PC-3 (cell line): ENCODE measurements at regions not wholly inside any gene's neighbourhood (a gene's known extent, or its start where the extent isn't known, plus 50 kb on each side); places are given as distances from the start of the nearest gene placed in this dataset.

ENCODE experiments used
- ATAC-seq: fragments of 200-7000 bp; cut with Tn5 transposase; 2 replicates; pipeline ENCODE4 v1.9.1; 2020; ENCODE audit warnings: mild to moderate bottlenecking, moderate library complexity
- BruUV-seq: library from RNA; stranded (reverse); fragments of 400-500 nt; replicated peaks from 2 replicates; lab custom pipeline; 2021; lab: Mats Ljungman, UMichigan
- CTCF ChIA-PET: fragments of 300-600 bp; sonication (Branson Sonifier 250); formaldehyde crosslinking; loops from one replicate; lab custom pipeline; 2022; ENCODE audit warnings: antibody characterized with exemption; lab: Charles Lee
- POLR2A ChIA-PET: fragments of 300-600 bp; sonication (Branson Sonifier 250); formaldehyde crosslinking; loops from one replicate; lab custom pipeline; 2022; ENCODE audit warnings: antibody characterized with exemption; ENCODE audit not compliant: unreplicated experiment; lab: Charles Lee
- DNase-seq: peaks from one replicate; pipeline ENCODE4 v3.0.0-alpha.2; 2015
- H2AFZ ChIP-seq: fragments of 300-600 bp; sonication (generic); 2 replicates; pipeline ENCODE4 v1.6.0; 2016; ENCODE audit warnings: antibody characterized with exemption, low read length
- H3F3A ChIP-seq: fragments of 300-600 bp; sonication (generic); one replicate; pipeline ENCODE4 v1.6.0; 2017; ENCODE audit warnings: antibody characterized with exemption, low read length, control low read depth, mild to moderate bottlenecking; ENCODE audit not compliant: unreplicated experiment
- H3K27ac ChIP-seq: fragments of 300-600 bp; sonication (generic); 2 replicates; pipeline ENCODE4 v1.5.1; 2016; ENCODE audit warnings: mild to moderate bottlenecking, low read length
- H3K27me3 ChIP-seq: fragments of 300-600 bp; sonication (generic); 2 replicates; pipeline ENCODE4 v1.6.1; 2016; ENCODE audit warnings: low read length, mixed read lengths
- H3K36me3 ChIP-seq: fragments of 300-600 bp; sonication (generic); 2 replicates; pipeline ENCODE4 v1.6.1; 2016; ENCODE audit warnings: low read depth, mixed run types, low read length, mixed read lengths
- H3K4me1 ChIP-seq: fragments of 300-600 bp; sonication (generic); 2 replicates; pipeline ENCODE4 v1.5.1; 2016; ENCODE audit warnings: low read length; ENCODE audit not compliant: insufficient read depth
- H3K4me2 ChIP-seq: fragments of 300-600 bp; sonication (generic); 2 replicates; pipeline ENCODE4 v1.6.0; 2016; ENCODE audit warnings: low read length
- H3K4me3 ChIP-seq: fragments of 300-600 bp; sonication (generic); 2 replicates; pipeline ENCODE4 v1.5.1; 2016; ENCODE audit warnings: mild to moderate bottlenecking, low read length, mixed read lengths
- H3K79me2 ChIP-seq: fragments of 300-600 bp; sonication (generic); 2 replicates; pipeline ENCODE4 v1.6.1; 2017; ENCODE audit warnings: low read length, mixed read lengths
- H3K9ac ChIP-seq: fragments of 300-600 bp; sonication (generic); 2 replicates; pipeline ENCODE4 v1.6.0; 2016; ENCODE audit warnings: mild to moderate bottlenecking, low read length
- H3K9me2 ChIP-seq: fragments of 300-600 bp; sonication (generic); replicated peaks from 2 replicates; pipeline ENCODE4 v1.6.1; 2016; ENCODE audit warnings: mixed run types, low read length, mixed read lengths
- H3K9me3 ChIP-seq: fragments of 300-600 bp; sonication (generic); 2 replicates; pipeline ENCODE4 v1.6.1; 2016; ENCODE audit warnings: low read length, mixed read lengths
- H4K20me1 ChIP-seq: fragments of 300-600 bp; sonication (generic); 2 replicates; pipeline ENCODE4 v1.6.1; 2016; ENCODE audit warnings: low read length, mixed read lengths
- CTCF ChIP-seq: fragments of 300-600 bp; sonication (generic); conservative IDR thresholded peaks from 2 replicates; pipeline ENCODE4 v1.5.1; 2017; ENCODE audit warnings: antibody characterized with exemption, low read depth, mild to moderate bottlenecking, low read length
- EZH2 ChIP-seq: fragments of 300-600 bp; sonication (generic); IDR thresholded peaks from one replicate; pipeline ENCODE4 v1.6.1; 2017; ENCODE audit warnings: antibody characterized with exemption, mild to moderate bottlenecking, low read length; ENCODE audit not compliant: unreplicated experiment
- EZH2phosphoT487 ChIP-seq: fragments of 300-600 bp; sonication (generic); IDR thresholded peaks from 2 replicates; pipeline ENCODE4 v1.6.1; 2018; ENCODE audit warnings: mild to moderate bottlenecking, antibody characterized with exemption, low read length, borderline replicate concordance
- intact Hi-C: fragments of 100-400 bp; cut with micrococcal nuclease; formaldehyde crosslinking; loops from 2 replicates; pipeline ENCODE4 v1.9.0; 2023

DNA sequence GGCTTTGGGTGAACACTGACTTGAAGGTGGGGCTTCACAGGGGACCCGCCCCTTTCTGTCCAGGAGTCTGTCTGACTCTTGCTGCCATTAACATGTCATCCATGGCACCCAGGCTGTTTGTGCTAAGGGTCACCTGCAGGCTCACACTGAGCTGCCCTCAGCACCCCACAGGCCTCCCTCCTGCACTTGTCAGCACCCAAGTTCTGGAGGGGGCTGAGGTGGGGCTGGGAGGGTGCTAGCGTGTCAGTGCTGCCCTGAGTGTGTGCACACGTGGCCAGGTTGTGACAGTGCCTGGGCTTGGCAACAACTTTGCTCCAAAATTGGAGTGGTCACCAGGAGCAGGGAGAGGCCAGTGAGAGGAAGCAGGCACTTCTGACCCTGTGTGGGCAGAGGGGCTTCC is 963.2 kb downstream of the TRHDE start:
- no peak for TF ChIP-seq CTCF
- no peak for TF ChIP-seq EZH2phosphoT487
- TF ChIP-seq EZH2: no peak
- Histone ChIP-seq H3F3A (no peaks in the 10 kb centered on the region), H3K9me2 (no peaks in the 10 kb centered on the region), H3K9ac (no peak overlapping the region), H3K9me3 (no peaks in the 10 kb centered on the region), H3K36me3 (no peaks in the 10 kb centered on the region), H3K27ac (no peak overlapping the region), H3K4me1 (no peaks in the 10 kb centered on the region), H2AFZ (no peak overlapping the region), H3K4me2 (no peak overlapping the region), H3K27me3 (no peaks in the 10 kb centered on the region), H4K20me1 (no peaks in the 10 kb centered on the region), H3K79me2 (no peaks in the 10 kb centered on the region), H3K4me3 (no peak overlapping the region)
- POLR2A ChIA-PET: no interaction called here
- DNase-seq (no peak), ATAC-seq (no peak)
- CTCF ChIA-PET: no interaction called here
- intact Hi-C loops: no loop called here
- no TSS peak for BruUV-seq

DNA sequence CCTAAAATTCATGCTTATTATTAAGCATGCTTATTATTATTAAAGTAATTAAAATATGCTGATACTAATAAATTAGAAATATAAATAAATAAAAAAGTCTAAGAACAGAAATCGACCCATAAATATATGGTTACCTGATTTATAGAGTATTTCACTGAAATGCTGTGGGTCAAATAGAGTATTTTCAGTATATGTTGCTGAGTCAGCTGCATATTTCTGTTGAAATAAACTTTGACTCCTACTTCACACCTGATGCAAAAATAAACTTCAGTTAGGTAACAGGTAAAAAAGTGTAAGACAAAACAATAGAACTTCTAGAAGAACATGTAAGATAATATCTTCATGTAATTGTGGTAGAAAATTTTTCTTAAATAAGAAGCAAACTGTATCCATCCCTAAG is 967.9 kb downstream of the TRHDE start:
- no peak for DNase-seq
- Histone ChIP-seq H2AFZ (no peak overlapping the region), H3K27me3 (no peaks in the 10 kb centered on the region), H3K36me3 (no peaks in the 10 kb centered on the region), H3K79me2 (no peaks in the 10 kb centered on the region), H3K4me1 (no peaks in the 10 kb centered on the region), H3F3A (no peaks in the 10 kb centered on the region), H3K27ac (no peak overlapping the region), H3K9me3 (no peaks in the 10 kb centered on the region), H3K4me2 (no peak overlapping the region), H4K20me1 (no peaks in the 10 kb centered on the region), H3K4me3 (no peak overlapping the region), H3K9ac (no peak overlapping the region), H3K9me2 (no peaks in the 10 kb centered on the region)
- ATAC-seq: no peak
- TF ChIP-seq EZH2phosphoT487 (no peak), CTCF (no peak), EZH2 (no peak)
- CTCF ChIA-PET: no interaction called here
- no TSS peak for BruUV-seq
- intact Hi-C loops: no loop called here
- POLR2A ChIA-PET: no interaction called here

- TF ChIP-seq EZH2phosphoT487 (no peak), EZH2 (no peak), CTCF (no peak)
- Histone ChIP-seq H3K27ac (no peak overlapping the region), H3K27me3 (no peaks in the 10 kb centered on the region), H2AFZ (no peak overlapping the region), H3F3A (no peaks in the 10 kb centered on the region), H3K4me1 (no peaks in the 10 kb centered on the region), H3K79me2 (no peaks in the 10 kb centered on the region), H3K4me2 (no peak overlapping the region), H3K36me3 (no peaks in the 10 kb centered on the region), H3K9ac (no peak overlapping the region), H4K20me1 (no peaks in the 10 kb centered on the region), H3K4me3 (no peak overlapping the region), H3K9me3 (no peaks in the 10 kb centered on the region), H3K9me2 (no peaks in the 10 kb centered on the region)
- ChIA-PET POLR2A (no interaction called here), CTCF (no interaction called here)
- no peak for DNase-seq
- ATAC-seq: no peak
- intact Hi-C loops: no loop called here
- no TSS peak for BruUV-seq
Observed at GRCh38 chr12:73262788-73263381, 990.7 kb downstream of the TRHDE start.
